IMR-90 (cell line): ENCODE measurements at regions not wholly inside any gene's neighbourhood (a gene's known extent, or its start where the extent isn't known, plus 50 kb on each side); places are given as distances from the start of the nearest gene placed in this dataset.

Experiments
- ATAC-seq: fragments of 200-7000 bp; cut with Tn5 transposase; 2 replicates; pipeline ENCODE4 v1.9.1; 2020; ENCODE audit warnings: low read depth, mild to moderate bottlenecking, moderate library complexity
- BruUV-seq: library from RNA; stranded (reverse); fragments of 400-500 nt; replicated peaks from 2 replicates; lab custom pipeline; 2021; lab: Mats Ljungman, UMichigan
- CTCF ChIA-PET: fragments of 300-600 bp; formaldehyde crosslinking; extraction: SDS; loops from one replicate; lab custom pipeline; 2021; ENCODE audit warnings: antibody characterized with exemption; lab: Yijun Ruan, JAX
- POLR2A ChIA-PET: fragments of 300-600 bp; sonication (Branson Sonifier 250); formaldehyde crosslinking; loops from one replicate; lab custom pipeline; 2022; ENCODE audit warnings: antibody characterized with exemption; ENCODE audit not compliant: unreplicated experiment; lab: Charles Lee
- DNase-seq: peaks from one replicate; pipeline ENCODE4 v3.0.0; 2013
- H2AFZ ChIP-seq: replicated peaks from 2 replicates; pipeline ENCODE3; 2013; ENCODE audit warnings: low read length, mild to moderate bottlenecking; ENCODE audit not compliant: poor library complexity
- H2AK5ac ChIP-seq: 2 replicates; pipeline ENCODE4 v1.6.1; 2013; ENCODE audit warnings: low read depth, low read length, inconsistent platforms
- H2AK9ac ChIP-seq: replicated peaks from 2 replicates; pipeline ENCODE3; 2013; ENCODE audit warnings: mild to moderate bottlenecking, low read depth, low read length, moderate library complexity; ENCODE audit not compliant: poor library complexity
- H2BK120ac ChIP-seq: 2 replicates; pipeline ENCODE4 v1.6.1; 2013; ENCODE audit warnings: low read depth, low read length, inconsistent platforms
- H2BK15ac ChIP-seq: 3 replicates; pipeline ENCODE4 v1.6.1; 2013; ENCODE audit warnings: low read depth, low read length, inconsistent platforms
- H2BK20ac ChIP-seq: 2 replicates; pipeline ENCODE4 v1.6.1; 2013; ENCODE audit warnings: low read depth, mild to moderate bottlenecking, inconsistent platforms, low read length, moderate library complexity
- H2BK5ac ChIP-seq: 2 replicates; pipeline ENCODE4 v1.6.1; 2013; ENCODE audit warnings: mild to moderate bottlenecking, low read depth, low read length, inconsistent platforms; ENCODE audit not compliant: poor library complexity, severe bottlenecking
- H3K14ac ChIP-seq: replicated peaks from 2 replicates; pipeline ENCODE4 v1.6.1; 2013; ENCODE audit warnings: low read depth, low read length, inconsistent platforms
- H3K18ac ChIP-seq: 2 replicates; pipeline ENCODE4 v1.6.1; 2013; ENCODE audit warnings: low read depth, low read length, control low read depth
- H3K23ac ChIP-seq: 2 replicates; pipeline ENCODE4 v1.6.1; 2013; ENCODE audit warnings: low read depth, low read length, inconsistent platforms
- H3K27ac ChIP-seq: 2 replicates; pipeline ENCODE4 v1.5.1; 2013; ENCODE audit warnings: mild to moderate bottlenecking, control low read depth, low read length; ENCODE audit not compliant: insufficient read depth
- H3K27me3 ChIP-seq: 2 replicates; pipeline ENCODE4 v1.6.1; 2013; ENCODE audit warnings: low read length; ENCODE audit not compliant: control insufficient read depth, insufficient read depth
- H3K36me3 ChIP-seq: 2 replicates; pipeline ENCODE4 v1.6.1; 2013; ENCODE audit warnings: low read length, mixed read lengths; ENCODE audit not compliant: control insufficient read depth, insufficient read depth
- H3K4ac ChIP-seq: 2 replicates; pipeline ENCODE4 v1.6.1; 2013; ENCODE audit warnings: low read depth, low read length, inconsistent platforms
- H3K4me1 ChIP-seq: 2 replicates; pipeline ENCODE4 v1.6.1; 2013; ENCODE audit warnings: low read length, mixed read lengths; ENCODE audit not compliant: control insufficient read depth, insufficient read depth
- H3K4me2 ChIP-seq: 2 replicates; pipeline ENCODE4 v1.6.1; 2013; ENCODE audit warnings: low read depth, mild to moderate bottlenecking, control low read depth, low read length, moderate library complexity
- H3K4me3 ChIP-seq: 2 replicates; pipeline ENCODE4 v1.5.1; 2013; ENCODE audit warnings: low read depth, mild to moderate bottlenecking, control low read depth, low read length, moderate library complexity; ENCODE audit not compliant: insufficient read depth
- H3K56ac ChIP-seq: 2 replicates; pipeline ENCODE4 v1.6.1; 2013; ENCODE audit warnings: low read length, inconsistent platforms; ENCODE audit not compliant: insufficient read depth; ENCODE audit errors: extremely low read depth
- H3K79me1 ChIP-seq, 2 experiments: 2 replicates each; pipeline ENCODE4 v1.6.1; 2013; ENCODE audit warnings: low read length in 2 of 2, inconsistent platforms in 1 of 2, low read depth in 1 of 2
- H3K9ac ChIP-seq: 2 replicates; pipeline ENCODE4 v1.6.1; 2013; ENCODE audit warnings: low read depth, low read length, control low read depth
- H3K9me1 ChIP-seq: 2 replicates; pipeline ENCODE4 v1.6.1; 2013; ENCODE audit warnings: low read length, inconsistent platforms; ENCODE audit not compliant: insufficient read depth
- H3K9me3 ChIP-seq: 2 replicates; pipeline ENCODE4 v1.6.1; 2013; ENCODE audit warnings: low read length; ENCODE audit not compliant: control insufficient read depth, insufficient read depth
- H4K20me1 ChIP-seq: 2 replicates; pipeline ENCODE4 v1.6.1; 2013; ENCODE audit warnings: low read length, inconsistent platforms; ENCODE audit not compliant: insufficient read depth
- H4K5ac ChIP-seq: 2 replicates; pipeline ENCODE4 v1.6.1; 2013; ENCODE audit warnings: mild to moderate bottlenecking, low read depth, low read length, control low read depth
- H4K8ac ChIP-seq, 2 experiments: 2 replicates each; pipeline ENCODE4 v1.6.1; 2013; ENCODE audit warnings: low read depth in 2 of 2, low read length in 2 of 2, control low read depth in 1 of 2, inconsistent platforms in 1 of 2
- H4K91ac ChIP-seq: 2 replicates; pipeline ENCODE4 v1.6.1; 2013; ENCODE audit warnings: low read depth, low read length, inconsistent platforms; ENCODE audit not compliant: insufficient read depth
- CTCF ChIP-seq: conservative IDR thresholded peaks from 2 replicates; pipeline ENCODE4 v1.5.1; 2012; ENCODE audit warnings: mild to moderate bottlenecking, low read depth, low read length, improper control_type of control experiment
- FOS ChIP-seq: fragments of 150-350 bp; IDR thresholded peaks from 2 replicates; pipeline ENCODE4 v1.6.1; 2016; ENCODE audit warnings: low read depth, low read length
- MAZ ChIP-seq: IDR thresholded peaks from 2 replicates; pipeline ENCODE4 v1.6.1; 2012; ENCODE audit warnings: low read depth, mild to moderate bottlenecking, low read length, improper control_type of control experiment, moderate library complexity, borderline replicate concordance
- MXI1 ChIP-seq: IDR thresholded peaks from 2 replicates; pipeline ENCODE4 v1.6.1; 2012; ENCODE audit warnings: low read depth, mild to moderate bottlenecking, low read length, moderate library complexity, borderline replicate concordance
- NFE2L2 ChIP-seq: fragments of 150-350 bp; IDR thresholded peaks from 2 replicates; pipeline ENCODE4 v1.6.1; 2016; ENCODE audit warnings: low read depth, mild to moderate bottlenecking, low read length
- WGBS, 2 experiments: methylation state at CpG; one replicate each; pipeline versions ENCODE4 v1.1.5 to v1.1.7; 2013; ENCODE audit warnings: missing lambda C conversion rate in 2 of 2; ENCODE audit not compliant: insufficient read length in 1 of 2; ENCODE audit errors: extremely low coverage in 2 of 2; 5-methylcytosine and 5-hydroxymethylcytosine counted together
- dilution Hi-C: fragments of 300-500 bp; cut with HindIII; formaldehyde crosslinking; loops from one replicate; pipeline ENCODE4 v1.14.3; 2018; ENCODE audit warnings: low sequenced_read_pairs; ENCODE audit not compliant: unreplicated experiment
- in situ Hi-C: fragments of 300-500 bp; cut with MboI; formaldehyde crosslinking; loops from 3 replicates; pipeline ENCODE4 v1.14.3; 2019; ENCODE audit warnings: low sequenced_read_pairs, inconsistent platforms, mixed read lengths
- intact Hi-C: fragments of 100-400 bp; cut with micrococcal nuclease; formaldehyde crosslinking; loops from 2 replicates; pipeline ENCODE4 v1.10.0; 2022

- intact Hi-C loops: no loop called here
- in situ Hi-C loops: no loop called here
- H2AK9ac ChIP-seq: no peak overlapping the region
- H3K56ac ChIP-seq: no peak overlapping the region
- H3K18ac ChIP-seq: no peak overlapping the region
- H2BK5ac ChIP-seq: no peak overlapping the region
- ChIA-PET CTCF (no interaction called here), POLR2A (no interaction called here)
- no TSS peak for BruUV-seq
- H3K4ac ChIP-seq: no peak overlapping the region
- H3K14ac ChIP-seq: no peak overlapping the region
- no peak overlapping the region for H3K27ac ChIP-seq
- WGBS, 2 experiments: no CpG with 5 or more reads among the region's 5 CpGs
- H2BK15ac ChIP-seq: 0 out of 3 replicates have a peak overlapping the region, but pooled peaks have one; percentile 9
- DNase-seq: peak; percentile 55
- peaks cover 13% of the 10 kb centered on the region; the same call in 1 of the 2 replicates for H3K9me1 ChIP-seq
- no peak; the same call in none of the 2 replicates for ATAC-seq
- TF ChIP-seq MAZ (no peak), NFE2L2 (no peak), MXI1 (no peak), FOS (no peak), CTCF (no peak)
- H3K9me3 ChIP-seq: no peaks in the 10 kb centered on the region
- H4K5ac ChIP-seq: no peak overlapping the region
- no peak overlapping the region for H2BK120ac ChIP-seq
- no peak overlapping the region for H3K9ac ChIP-seq
- dilution Hi-C loops: no loop called here
- H2BK20ac ChIP-seq: no peak overlapping the region
- no peak overlapping the region for H2AK5ac ChIP-seq
- H3K4me2 ChIP-seq: no peak overlapping the region
- H4K8ac ChIP-seq: peak overlapping the region in 1 of 2 experiments; percentile 4; a peak in 1 of 4 replicates
- no peaks in the 10 kb centered on the region; the same call in 1 of the 2 replicates for H3K36me3 ChIP-seq
- no peak overlapping the region for H3K4me3 ChIP-seq
- H3K27me3 ChIP-seq: no peaks in the 10 kb centered on the region
- peaks cover 29 to 59% of the 10 kb centered on the region in 2 experiments for H3K79me1 ChIP-seq
- H4K20me1 ChIP-seq: peaks cover 49% of the 10 kb centered on the region
- H2AFZ ChIP-seq: no peak overlapping the region
- peaks cover 12% of the 10 kb centered on the region for H3K4me1 ChIP-seq
- peak overlapping the region; percentile 13; the same call in 1 of the 2 replicates for H3K23ac ChIP-seq
- no peak overlapping the region for H4K91ac ChIP-seq
Observed at GRCh38 chr10:29691564-29692072, 56.8 kb upstream of the SVIL start.
